Liver (tissue), 8 donors: ENCODE measurements at regions not wholly inside any gene's neighbourhood (a gene's known extent, or its start where the extent isn't known, plus 50 kb on each side); places are given as distances from the start of the nearest gene placed in this dataset.

Source experiments
- DNase-seq: peaks from one replicate; pipeline ENCODE4 v3.0.0-alpha.2; 2017; ENCODE audit warnings: low spot score
- H3K27ac ChIP-seq, 2 donors: one replicate each; pipeline ENCODE4 v1.7.0; 2013; ENCODE audit warnings: inconsistent platforms in 2 of 2, low read length in 2 of 2, control low read depth in 1 of 2, low read depth in 1 of 2, mild to moderate bottlenecking in 1 of 2
- H3K27me3 ChIP-seq, 4 donors: one replicate each; pipeline versions ENCODE4 v1.6.1 to v1.7.0; 2013; ENCODE audit warnings: low read length in 3 of 4, inconsistent platforms in 1 of 4, mild to moderate bottlenecking in 1 of 4, moderate library complexity in 1 of 4; ENCODE audit not compliant: control insufficient read depth in 4 of 4, insufficient read depth in 4 of 4
- H3K36me3 ChIP-seq, 4 donors: one replicate each; pipeline versions ENCODE4 v1.6.1 to v1.7.0; 2013; ENCODE audit warnings: low read length in 3 of 4, mild to moderate bottlenecking in 3 of 4, low read depth in 1 of 4, moderate library complexity in 1 of 4; ENCODE audit not compliant: control insufficient read depth in 4 of 4, insufficient read depth in 3 of 4
- H3K4me1 ChIP-seq, 4 donors: one replicate each; pipeline versions ENCODE4 v1.6.1 to v1.7.0; 2013; ENCODE audit warnings: low read length in 3 of 4, mild to moderate bottlenecking in 3 of 4, moderate library complexity in 1 of 4; ENCODE audit not compliant: control insufficient read depth in 4 of 4, insufficient read depth in 4 of 4
- H3K4me3 ChIP-seq, 3 donors: one replicate each; pipeline versions ENCODE4 v1.6.1 to v1.7.0; 2013; ENCODE audit warnings: low read length in 3 of 3, control low read depth in 1 of 3, low read depth in 1 of 3, mild to moderate bottlenecking in 1 of 3
- H3K9ac ChIP-seq, 2 donors: one replicate each; pipeline ENCODE4 v1.7.0; 2013; ENCODE audit warnings: low read length in 2 of 2, mild to moderate bottlenecking in 2 of 2, moderate library complexity in 2 of 2, control low read depth in 1 of 2, low read depth in 1 of 2
- H3K9me3 ChIP-seq, 4 donors: one replicate each; pipeline versions ENCODE4 v1.6.1 to v1.7.0; 2013; ENCODE audit warnings: low read length in 3 of 4; ENCODE audit not compliant: control insufficient read depth in 4 of 4
- EGR1 ChIP-seq, 2 donors: IDR thresholded peaks; 2 replicates each; pipeline ENCODE4 v1.6.1; 2016 to 2018; ENCODE audit warnings: antibody characterized with exemption in 2 of 2, low read depth in 2 of 2
- FOXA1 ChIP-seq: IDR thresholded peaks from 2 replicates; pipeline ENCODE4 v1.6.1; 2016; ENCODE audit warnings: antibody characterized with exemption
- FOXA2 ChIP-seq: IDR thresholded peaks from 2 replicates; pipeline ENCODE4 v1.6.1; 2016; ENCODE audit warnings: antibody characterized with exemption
- GABPA ChIP-seq, 2 donors: IDR thresholded peaks in 1 of 2; conservative IDR thresholded peaks in 1 of 2; 2 replicates each; pipeline ENCODE4 v1.6.1; 2016; ENCODE audit warnings: antibody characterized with exemption in 2 of 2, mild to moderate bottlenecking in 1 of 2, moderate library complexity in 1 of 2
- HNF4A ChIP-seq, 2 donors: conservative IDR thresholded peaks; 2 replicates each; pipeline ENCODE4 v1.6.1; 2016; ENCODE audit warnings: antibody characterized with exemption in 2 of 2, mild to moderate bottlenecking in 2 of 2
- HNF4G ChIP-seq: IDR thresholded peaks from 2 replicates; pipeline ENCODE4 v1.6.1; 2016; ENCODE audit warnings: antibody characterized with exemption
- JUND ChIP-seq, 2 donors: IDR thresholded peaks; 2 replicates each; pipeline ENCODE4 v1.6.1; 2016; ENCODE audit warnings: antibody characterized with exemption in 2 of 2
- NR2F2 ChIP-seq: IDR thresholded peaks from 2 replicates; pipeline ENCODE4 v1.6.1; 2016; ENCODE audit warnings: antibody characterized with exemption
- RAD21 ChIP-seq, 2 donors: IDR thresholded peaks; 2 replicates each; pipeline ENCODE4 v1.6.1; 2016; ENCODE audit warnings: antibody characterized with exemption in 2 of 2, mild to moderate bottlenecking in 2 of 2
- RXRA ChIP-seq, 2 donors: IDR thresholded peaks; 2 replicates each; pipeline ENCODE4 v1.6.1; 2017 to 2018; ENCODE audit warnings: antibody characterized with exemption in 2 of 2, mild to moderate bottlenecking in 1 of 2
- SP1 ChIP-seq: IDR thresholded peaks from 2 replicates; pipeline ENCODE4 v1.6.1; 2018; ENCODE audit warnings: antibody characterized with exemption, mild to moderate bottlenecking
- TAF1 ChIP-seq: conservative IDR thresholded peaks from 2 replicates; pipeline ENCODE4 v1.6.1; 2016; ENCODE audit warnings: antibody characterized with exemption, mild to moderate bottlenecking
- YY1 ChIP-seq: IDR thresholded peaks from 2 replicates; pipeline ENCODE4 v1.6.1; 2016; ENCODE audit warnings: antibody characterized with exemption, mild to moderate bottlenecking
- WGBS: extraction: QIAGEN DNeasy Blood & Tissue Kit; methylation state at CpG from one replicate; pipeline ENCODE4 v1.1.7; 2013; 5-methylcytosine and 5-hydroxymethylcytosine counted together
- TF ChIP-seq, protein P1 (sequence below): fragments of 150-350 bp; IDR thresholded peaks from 2 replicates; pipeline ENCODE4 v1.5.1; 2017; ENCODE audit warnings: improper control_type of control experiment, low read depth, low read length; ENCODE audit not compliant: missing input control
- TF ChIP-seq, protein P2 (sequence below): IDR thresholded peaks from 2 replicates; pipeline ENCODE4 v1.6.1; 2016; ENCODE audit warnings: antibody characterized with exemption
- TF ChIP-seq, protein P3 (sequence below): IDR thresholded peaks from 2 replicates; pipeline ENCODE4 v1.6.1; 2016; ENCODE audit warnings: antibody characterized with exemption
- TF ChIP-seq, protein P4 (sequence below): IDR thresholded peaks from 2 replicates; pipeline ENCODE4 v1.6.1; 2016; ENCODE audit warnings: antibody characterized with exemption
- TF ChIP-seq, protein P5 (sequence below): IDR thresholded peaks from 2 replicates; pipeline ENCODE4 v1.6.1; 2016; ENCODE audit warnings: antibody characterized with exemption, mild to moderate bottlenecking
- donor health status: healthy.
- donor health status: healthy.
- donor health status: healthy.
- donor health status: healthy.
- donor health status: healthy.

DNA sequence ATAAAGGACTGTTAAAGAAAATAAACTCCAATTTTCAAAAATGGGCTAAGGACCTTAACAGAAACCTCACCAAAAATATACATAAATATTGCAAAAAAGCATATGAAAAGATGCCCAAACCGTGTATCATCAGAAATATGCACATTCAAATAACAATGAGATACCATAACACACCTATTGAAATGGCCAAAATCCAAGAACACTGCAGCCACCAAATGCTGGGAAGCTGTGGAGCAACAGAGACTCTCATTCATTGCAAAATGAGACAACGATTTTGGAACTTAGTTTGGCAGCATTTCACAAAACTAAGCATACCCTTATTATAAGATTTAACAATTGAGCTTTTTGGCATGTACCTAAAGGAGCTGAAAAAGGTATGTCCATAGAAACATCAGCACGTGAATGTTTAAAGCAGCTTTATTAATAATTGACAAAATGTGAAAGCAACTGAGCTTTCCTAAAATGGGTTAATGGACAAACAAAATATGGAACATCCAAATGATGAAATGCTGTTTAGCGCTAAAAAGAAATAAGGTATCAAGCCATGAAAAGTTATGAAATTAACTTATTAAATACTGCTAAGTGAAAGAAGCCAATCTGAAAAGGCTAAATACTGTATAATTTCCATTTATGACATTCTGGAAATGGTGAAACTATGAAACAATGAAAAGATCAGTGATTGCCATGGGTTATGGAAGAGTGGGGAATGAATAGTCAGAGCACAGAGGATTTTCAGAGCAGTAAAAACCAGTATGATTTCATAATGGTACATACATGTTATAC lies 592.6 kb upstream of the ADGRB3 start (continued):
- TF ChIP-seq, protein P1, sequence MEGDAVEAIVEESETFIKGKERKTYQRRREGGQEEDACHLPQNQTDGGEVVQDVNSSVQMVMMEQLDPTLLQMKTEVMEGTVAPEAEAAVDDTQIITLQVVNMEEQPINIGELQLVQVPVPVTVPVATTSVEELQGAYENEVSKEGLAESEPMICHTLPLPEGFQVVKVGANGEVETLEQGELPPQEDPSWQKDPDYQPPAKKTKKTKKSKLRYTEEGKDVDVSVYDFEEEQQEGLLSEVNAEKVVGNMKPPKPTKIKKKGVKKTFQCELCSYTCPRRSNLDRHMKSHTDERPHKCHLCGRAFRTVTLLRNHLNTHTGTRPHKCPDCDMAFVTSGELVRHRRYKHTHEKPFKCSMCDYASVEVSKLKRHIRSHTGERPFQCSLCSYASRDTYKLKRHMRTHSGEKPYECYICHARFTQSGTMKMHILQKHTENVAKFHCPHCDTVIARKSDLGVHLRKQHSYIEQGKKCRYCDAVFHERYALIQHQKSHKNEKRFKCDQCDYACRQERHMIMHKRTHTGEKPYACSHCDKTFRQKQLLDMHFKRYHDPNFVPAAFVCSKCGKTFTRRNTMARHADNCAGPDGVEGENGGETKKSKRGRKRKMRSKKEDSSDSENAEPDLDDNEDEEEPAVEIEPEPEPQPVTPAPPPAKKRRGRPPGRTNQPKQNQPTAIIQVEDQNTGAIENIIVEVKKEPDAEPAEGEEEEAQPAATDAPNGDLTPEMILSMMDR: no peak
- TF ChIP-seq FOXA1 (no peak), HNF4G (no peak), RAD21 (IDR thresholded peaks at IDR 0.05) (no peak), SP1 (no peak), GABPA (IDR thresholded peaks at IDR 0.05 in 1 of 2, conservative IDR thresholded peaks at IDR 0.05 in 1 of 2) (no peak)
- TF ChIP-seq, protein P2, sequence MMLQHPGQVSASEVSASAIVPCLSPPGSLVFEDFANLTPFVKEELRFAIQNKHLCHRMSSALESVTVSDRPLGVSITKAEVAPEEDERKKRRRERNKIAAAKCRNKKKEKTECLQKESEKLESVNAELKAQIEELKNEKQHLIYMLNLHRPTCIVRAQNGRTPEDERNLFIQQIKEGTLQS: no peak

DNA sequence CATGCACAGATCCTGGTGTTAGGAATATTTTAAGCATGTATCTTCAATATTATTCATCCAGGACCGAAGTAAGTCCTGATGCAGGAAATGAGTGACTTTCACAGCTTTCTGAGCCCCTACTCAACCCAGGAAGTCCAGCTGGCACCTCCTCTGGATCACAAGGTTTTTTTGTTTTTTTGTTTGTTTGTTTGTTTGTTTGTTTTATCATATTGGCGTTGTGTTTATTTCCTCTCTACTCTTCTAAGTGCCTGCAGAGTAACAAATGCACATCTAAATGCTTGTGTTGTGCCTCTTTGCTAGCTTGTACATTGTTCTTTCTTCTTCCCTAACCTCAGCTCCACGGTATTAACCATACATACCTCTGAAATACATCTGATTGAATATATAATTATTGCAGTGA lies 594.3 kb upstream of the ADGRB3 start:
- DNase-seq: no peak
- no peak overlapping the region for H3K4me3 ChIP-seq
- no peaks in the 10 kb centered on the region for H3K27me3 ChIP-seq
- H3K27ac ChIP-seq: no peak overlapping the region
- no peaks in the 10 kb centered on the region for H3K4me1 ChIP-seq
- H3K9me3 ChIP-seq: no peaks in the 10 kb centered on the region
- no peak overlapping the region for H3K9ac ChIP-seq
- no peaks in the 10 kb centered on the region for H3K36me3 ChIP-seq
- WGBS: 37% methylated on average over 3 of the region's 3 CpGs
- TF ChIP-seq, protein P2: no peak
- no peak for TF ChIP-seq NR2F2
- no peak for TF ChIP-seq GABPA (IDR thresholded peaks at IDR 0.05 in 1 of 2, conservative IDR thresholded peaks at IDR 0.05 in 1 of 2)
- no peak for TF ChIP-seq RAD21 (IDR thresholded peaks at IDR 0.05)
- TF ChIP-seq, protein P3, sequence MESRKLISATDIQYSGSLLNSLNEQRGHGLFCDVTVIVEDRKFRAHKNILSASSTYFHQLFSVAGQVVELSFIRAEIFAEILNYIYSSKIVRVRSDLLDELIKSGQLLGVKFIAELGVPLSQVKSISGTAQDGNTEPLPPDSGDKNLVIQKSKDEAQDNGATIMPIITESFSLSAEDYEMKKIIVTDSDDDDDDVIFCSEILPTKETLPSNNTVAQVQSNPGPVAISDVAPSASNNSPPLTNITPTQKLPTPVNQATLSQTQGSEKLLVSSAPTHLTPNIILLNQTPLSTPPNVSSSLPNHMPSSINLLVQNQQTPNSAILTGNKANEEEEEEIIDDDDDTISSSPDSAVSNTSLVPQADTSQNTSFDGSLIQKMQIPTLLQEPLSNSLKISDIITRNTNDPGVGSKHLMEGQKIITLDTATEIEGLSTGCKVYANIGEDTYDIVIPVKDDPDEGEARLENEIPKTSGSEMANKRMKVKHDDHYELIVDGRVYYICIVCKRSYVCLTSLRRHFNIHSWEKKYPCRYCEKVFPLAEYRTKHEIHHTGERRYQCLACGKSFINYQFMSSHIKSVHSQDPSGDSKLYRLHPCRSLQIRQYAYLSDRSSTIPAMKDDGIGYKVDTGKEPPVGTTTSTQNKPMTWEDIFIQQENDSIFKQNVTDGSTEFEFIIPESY: no peak

DNA sequence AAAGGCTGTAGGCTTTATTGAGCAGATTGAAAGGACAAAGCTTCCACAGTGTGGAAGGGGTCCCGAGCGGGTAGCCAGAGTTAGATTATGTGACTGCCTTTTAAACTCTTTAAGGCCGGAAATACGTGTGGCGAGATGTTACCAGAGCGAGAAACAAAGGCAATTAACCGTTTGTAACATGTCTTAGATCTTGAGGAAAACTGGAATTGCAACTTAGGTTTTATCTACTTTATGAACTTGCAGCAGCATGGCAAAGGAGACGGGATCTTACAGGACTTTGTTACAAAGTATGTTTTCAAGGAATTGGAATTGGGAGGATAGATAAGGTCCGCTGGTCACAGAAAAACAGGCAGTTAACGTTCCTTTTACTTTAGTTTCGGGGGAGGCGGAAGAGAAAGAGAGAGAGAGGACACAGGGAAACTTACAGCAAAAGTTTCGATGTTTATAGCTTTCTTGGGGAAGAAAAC lies 594.7 kb upstream of the ADGRB3 start:
- H3K9ac ChIP-seq: no peak overlapping the region
- TF ChIP-seq YY1: no peak
- TF ChIP-seq SP1: no peak
- TF ChIP-seq, protein P2: no peak
- no peak for TF ChIP-seq EGR1 (IDR thresholded peaks at IDR 0.05; ENCODE audit: low read depth in 2 of 2)
- TF ChIP-seq, protein P4, sequence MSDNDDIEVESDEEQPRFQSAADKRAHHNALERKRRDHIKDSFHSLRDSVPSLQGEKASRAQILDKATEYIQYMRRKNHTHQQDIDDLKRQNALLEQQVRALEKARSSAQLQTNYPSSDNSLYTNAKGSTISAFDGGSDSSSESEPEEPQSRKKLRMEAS: no peak
- TF ChIP-seq FOXA1: no peak
- TF ChIP-seq TAF1: no peak
- no peak for TF ChIP-seq HNF4A (conservative IDR thresholded peaks at IDR 0.05)
- no peak for TF ChIP-seq FOXA2
- TF ChIP-seq RAD21 (IDR thresholded peaks at IDR 0.05): no peak
- TF ChIP-seq HNF4G: no peak
- TF ChIP-seq JUND (IDR thresholded peaks at IDR 0.05): no peak
- TF ChIP-seq RXRA (IDR thresholded peaks at IDR 0.05): no peak
- TF ChIP-seq, protein P5, sequence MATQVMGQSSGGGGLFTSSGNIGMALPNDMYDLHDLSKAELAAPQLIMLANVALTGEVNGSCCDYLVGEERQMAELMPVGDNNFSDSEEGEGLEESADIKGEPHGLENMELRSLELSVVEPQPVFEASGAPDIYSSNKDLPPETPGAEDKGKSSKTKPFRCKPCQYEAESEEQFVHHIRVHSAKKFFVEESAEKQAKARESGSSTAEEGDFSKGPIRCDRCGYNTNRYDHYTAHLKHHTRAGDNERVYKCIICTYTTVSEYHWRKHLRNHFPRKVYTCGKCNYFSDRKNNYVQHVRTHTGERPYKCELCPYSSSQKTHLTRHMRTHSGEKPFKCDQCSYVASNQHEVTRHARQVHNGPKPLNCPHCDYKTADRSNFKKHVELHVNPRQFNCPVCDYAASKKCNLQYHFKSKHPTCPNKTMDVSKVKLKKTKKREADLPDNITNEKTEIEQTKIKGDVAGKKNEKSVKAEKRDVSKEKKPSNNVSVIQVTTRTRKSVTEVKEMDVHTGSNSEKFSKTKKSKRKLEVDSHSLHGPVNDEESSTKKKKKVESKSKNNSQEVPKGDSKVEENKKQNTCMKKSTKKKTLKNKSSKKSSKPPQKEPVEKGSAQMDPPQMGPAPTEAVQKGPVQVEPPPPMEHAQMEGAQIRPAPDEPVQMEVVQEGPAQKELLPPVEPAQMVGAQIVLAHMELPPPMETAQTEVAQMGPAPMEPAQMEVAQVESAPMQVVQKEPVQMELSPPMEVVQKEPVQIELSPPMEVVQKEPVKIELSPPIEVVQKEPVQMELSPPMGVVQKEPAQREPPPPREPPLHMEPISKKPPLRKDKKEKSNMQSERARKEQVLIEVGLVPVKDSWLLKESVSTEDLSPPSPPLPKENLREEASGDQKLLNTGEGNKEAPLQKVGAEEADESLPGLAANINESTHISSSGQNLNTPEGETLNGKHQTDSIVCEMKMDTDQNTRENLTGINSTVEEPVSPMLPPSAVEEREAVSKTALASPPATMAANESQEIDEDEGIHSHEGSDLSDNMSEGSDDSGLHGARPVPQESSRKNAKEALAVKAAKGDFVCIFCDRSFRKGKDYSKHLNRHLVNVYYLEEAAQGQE: no peak
- no peaks in the 10 kb centered on the region for H3K27me3 ChIP-seq
- no peaks in the 10 kb centered on the region for H3K36me3 ChIP-seq
- H3K27ac ChIP-seq: no peak overlapping the region
- H3K4me3 ChIP-seq: no peak overlapping the region
- 45% methylated on average over 13 of the region's 13 CpGs for WGBS
- H3K9me3 ChIP-seq: no peaks in the 10 kb centered on the region
- no peaks in the 10 kb centered on the region for H3K4me1 ChIP-seq
- DNase-seq: no peak
